Spleen (tissue), 11 donors: ENCODE measurements at regions not wholly inside any gene's neighbourhood (a gene's known extent, or its start where the extent isn't known, plus 50 kb on each side); places are given as distances from the start of the nearest gene placed in this dataset.

Source experiments
- DNase-seq: peaks from one replicate; pipeline ENCODE4 v3.0.0-alpha.2; 2020
- H3K27ac ChIP-seq, 8 donors: fragments of 200-600 bp; sonication (generic) in 7 of 8; 1 replicate in 4 of 8; 2 replicates in 4 of 8; pipeline versions ENCODE4 v1.5.0 to v1.8.0; 2016 to 2021; ENCODE audit warnings: inconsistent platforms in 4 of 8, mild to moderate bottlenecking in 4 of 8, moderate library complexity in 1 of 8
- H3K27me3 ChIP-seq, 7 donors: fragments of 200-600 bp; sonication (generic) in 6 of 7; replicated peaks in 1 of 7; 1 replicate in 4 of 7; 2 replicates in 3 of 7; pipeline versions ENCODE4 v1.5.0 to v1.8.0; 2016 to 2021; ENCODE audit warnings: inconsistent platforms in 3 of 7, mild to moderate bottlenecking in 1 of 7
- H3K36me3 ChIP-seq, 6 donors: fragments of 200-600 bp; sonication (generic) in 5 of 6; 1 replicate in 4 of 6; 2 replicates in 2 of 6; pipeline versions ENCODE4 v1.5.0 to v1.8.0; 2016 to 2021; ENCODE audit warnings: inconsistent platforms in 2 of 6
- H3K4me1 ChIP-seq, 6 donors: fragments of 200-600 bp; sonication (generic) in 5 of 6; 1 replicate in 3 of 6; 2 replicates in 3 of 6; pipeline versions ENCODE4 v1.5.0 to v1.8.0; 2016 to 2021; ENCODE audit warnings: inconsistent platforms in 3 of 6
- H3K4me3 ChIP-seq, 8 donors: fragments of 200-600 bp; sonication (generic) in 7 of 8; 1 replicate in 4 of 8; 2 replicates in 4 of 8; pipeline versions ENCODE4 v1.5.0 to v1.8.0; 2016 to 2021; ENCODE audit warnings: inconsistent platforms in 4 of 8, mild to moderate bottlenecking in 4 of 8, moderate library complexity in 2 of 8
- H3K9me3 ChIP-seq, 8 donors: fragments of 200-600 bp; sonication (generic) in 7 of 8; 1 replicate in 4 of 8; 2 replicates in 4 of 8; pipeline versions ENCODE4 v1.5.0 to v1.8.0; 2016 to 2021; ENCODE audit warnings: inconsistent platforms in 4 of 8
- CTCF ChIP-seq, 11 experiments: fragments of 200-600 bp in 7 of 11; fragments of 450-650 bp in 4 of 11; sonication (generic) in 4 of 11; IDR thresholded peaks in 8 of 11; conservative IDR thresholded peaks in 3 of 11; 1 replicate in 7 of 11; 2 replicates in 4 of 11; pipeline versions ENCODE4 v1.4.0 to v1.8.0; 2016 to 2021; ENCODE audit warnings: antibody characterized with exemption in 11 of 11, inconsistent platforms in 4 of 11, mild to moderate bottlenecking in 1 of 11
- POLR2A ChIP-seq, 3 donors: fragments of 450-650 bp; IDR thresholded peaks; one replicate each; pipeline ENCODE4 v1.5.1; 2017; ENCODE audit warnings: antibody characterized with exemption in 3 of 3, mild to moderate bottlenecking in 1 of 3
- POLR2AphosphoS5 ChIP-seq, 3 donors: sonication (generic); formaldehyde crosslinking; IDR thresholded peaks; one replicate each; pipeline ENCODE4 v1.5.1; 2017; ENCODE audit warnings: antibody characterized with exemption in 3 of 3
- WGBS, 5 donors: extraction: QIAGEN DNeasy Blood & Tissue Kit in 3 of 5; methylation state at CpG; one replicate each; pipeline versions ENCODE4 v1.1.5 to v1.1.7; 2013 to 2018; 5-methylcytosine and 5-hydroxymethylcytosine counted together
- intact Hi-C: fragments of 100-400 bp; cut with DNase I; formaldehyde crosslinking; loops from one replicate; pipeline ENCODE4 v1.15.0; 2023; ENCODE audit warnings: low total_unique reads
- donor health status: healthy with polysubstance abuse.
- donor health status: DM: no; HTN: no; CAD: no; lungs with moderate emphysema.
- donor health status: DM: no; HTN: no; CAD: no.
- donor health status: Bipolar disorder and iron deficiency.
- donor health status: healthy.
- donor health status: DM: no; HTN: no; CAD: no.
- donor health status: DM: yes; HTN: yes; CAD: no.

- H3K36me3 ChIP-seq: no peaks in the 10 kb centered on the region
- no peak for DNase-seq
- H3K4me1 ChIP-seq: no peaks in the 10 kb centered on the region
- H3K9me3 ChIP-seq: peaks cover under 1 to 19% (median 12%) of the 10 kb centered on the region in 8 donors
- TF ChIP-seq POLR2AphosphoS5 (IDR thresholded peaks at IDR 0.05): no peak
- no peak for TF ChIP-seq POLR2A (IDR thresholded peaks at IDR 0.05)
- TF ChIP-seq CTCF (IDR thresholded peaks at IDR 0.05 in 8 of 11, conservative IDR thresholded peaks at IDR 0.05 in 3 of 11): no peak
- no peak overlapping the region for H3K4me3 ChIP-seq
- 33 to 89% (median 68%) methylated on average over 1 of the region's 1 CpG for WGBS, 5 donors
- intact Hi-C loops: no loop called here
- H3K27ac ChIP-seq: no peak overlapping the region
- H3K27me3 ChIP-seq: peaks cover 0 to 6% (median 0%) of the 10 kb centered on the region in 7 donors
These were observed 87.8 kb upstream of the GALNT15 start for GRCh38 chr3:16086690-16087089.

- no peak overlapping the region for H3K27ac ChIP-seq
- no peaks in the 10 kb centered on the region for H3K4me1 ChIP-seq
- 85 to 100% (median 92%) methylated on average over 1 of the region's 1 CpG for WGBS, 5 donors
- peaks cover 0 to 3% (median 0%) of the 10 kb centered on the region in 8 donors for H3K9me3 ChIP-seq
- H3K36me3 ChIP-seq: no peaks in the 10 kb centered on the region
- no peak overlapping the region for H3K4me3 ChIP-seq
- intact Hi-C loops: no loop called here
- TF ChIP-seq CTCF (IDR thresholded peaks at IDR 0.05 in 8 of 11, conservative IDR thresholded peaks at IDR 0.05 in 3 of 11) (no peak), POLR2A (IDR thresholded peaks at IDR 0.05) (no peak), POLR2AphosphoS5 (IDR thresholded peaks at IDR 0.05) (no peak)
- no peak for DNase-seq
- H3K27me3 ChIP-seq: peaks cover 0 to 6% (median 0%) of the 10 kb centered on the region in 7 donors
These were observed 86.0 kb upstream of the GALNT15 start for GRCh38 chr3:16088496-16088895.

DNA sequence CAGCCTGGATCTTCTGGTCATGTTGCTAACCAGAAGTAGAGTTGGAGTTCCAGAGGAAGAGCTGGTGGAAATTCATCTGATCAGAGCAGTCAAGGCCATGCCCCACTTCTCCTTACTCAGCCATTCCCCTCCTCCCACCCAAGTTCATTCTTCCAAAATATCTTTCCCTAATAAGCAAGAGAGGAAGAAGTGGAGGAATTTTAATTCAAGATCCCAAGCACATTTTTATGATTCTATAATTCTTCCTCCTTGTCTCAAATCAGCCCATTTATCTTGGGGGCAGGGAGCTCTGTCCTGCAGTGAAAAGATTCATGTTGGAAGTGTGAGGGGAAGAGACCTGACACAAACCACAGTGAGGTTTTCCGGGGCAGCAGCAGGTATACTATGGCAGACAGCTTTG, 85.0 kb upstream of the GALNT15 start:
- H3K27ac ChIP-seq: no peak overlapping the region
- intact Hi-C loops: no loop called here
- H3K4me3 ChIP-seq: no peak overlapping the region
- peaks cover 0 to 6% (median 0%) of the 10 kb centered on the region in 7 donors for H3K27me3 ChIP-seq
- DNase-seq: no peak
- WGBS, 5 donors: 83 to 97% (median 95%) methylated on average over 1 of the region's 1 CpG
- H3K4me1 ChIP-seq: no peaks in the 10 kb centered on the region
- no peaks in the 10 kb centered on the region for H3K9me3 ChIP-seq
- TF ChIP-seq POLR2A (IDR thresholded peaks at IDR 0.05): no peak
- no peak for TF ChIP-seq CTCF (IDR thresholded peaks at IDR 0.05 in 8 of 11, conservative IDR thresholded peaks at IDR 0.05 in 3 of 11)
- no peak for TF ChIP-seq POLR2AphosphoS5 (IDR thresholded peaks at IDR 0.05)
- H3K36me3 ChIP-seq: no peaks in the 10 kb centered on the region

DNA sequence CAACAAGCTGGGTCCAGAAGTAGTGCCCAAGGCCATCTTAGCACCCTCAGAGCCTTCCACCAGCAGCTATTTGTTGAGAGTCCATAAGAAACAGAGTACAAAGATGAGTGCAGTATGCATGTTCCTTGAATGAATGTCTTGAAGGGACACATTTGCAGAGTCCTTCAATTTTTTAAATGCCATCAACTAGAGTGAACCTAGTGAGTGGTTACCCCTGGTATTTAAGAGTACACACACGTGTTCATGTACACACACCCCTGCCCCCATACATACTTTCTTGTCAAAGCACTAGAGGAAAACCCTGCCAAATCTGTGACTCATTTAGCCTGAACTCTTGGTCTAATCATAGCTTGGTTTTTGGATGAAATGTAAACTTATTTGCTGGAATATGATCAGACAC, 84.5 kb upstream of the GALNT15 start:
- intact Hi-C loops: no loop called here
- H3K27ac ChIP-seq: no peak overlapping the region
- no peak for DNase-seq
- H3K9me3 ChIP-seq: no peaks in the 10 kb centered on the region
- H3K27me3 ChIP-seq: peaks cover 0 to 6% (median 0%) of the 10 kb centered on the region in 7 donors
- H3K36me3 ChIP-seq: no peaks in the 10 kb centered on the region
- H3K4me3 ChIP-seq: no peak overlapping the region
- 50 to 72% (median 69%) methylated on average over 1 of the region's 1 CpG for WGBS, 5 donors
- TF ChIP-seq POLR2A (IDR thresholded peaks at IDR 0.05): no peak
- TF ChIP-seq POLR2AphosphoS5 (IDR thresholded peaks at IDR 0.05): no peak
- TF ChIP-seq CTCF (IDR thresholded peaks at IDR 0.05 in 8 of 11, conservative IDR thresholded peaks at IDR 0.05 in 3 of 11): no peak
- H3K4me1 ChIP-seq: no peaks in the 10 kb centered on the region
